ENCODE measurements at regions not wholly inside any gene's neighbourhood (a gene's known extent, or its start where the extent isn't known, plus 50 kb on each side); places are given as distances from the start of the nearest gene placed in this dataset.

GRCh38 chr7:13153266-13153665 is 465.8 kb downstream of the ARL4A start:
- DNase-seq (ENCODE audit: low read depth in 4 of 6, low spot score in 6 of 6) = no peak
- Histone ChIP-seq H3K36me3 (ENCODE audit: control insufficient read depth, insufficient read depth, low read length) (no peaks in the 10 kb centered on the region), H3K9me3 (ENCODE audit: control insufficient read depth, insufficient read depth, low read length) (no peaks in the 10 kb centered on the region), H3K27ac (ENCODE audit: low read depth, low read length) (no peak overlapping the region), H3K4me3 (ENCODE audit: low read depth, low read length) (no peak overlapping the region), H3K4me1 (ENCODE audit: control insufficient read depth, insufficient read depth, low read length) (no peaks in the 10 kb centered on the region), H3K27me3 (ENCODE audit: control insufficient read depth, insufficient read depth, low read length) (no peaks in the 10 kb centered on the region)
- WGBS (ENCODE audit: insufficient coverage) = 69% methylated on average over 2 of the region's 2 CpGs

DNA sequence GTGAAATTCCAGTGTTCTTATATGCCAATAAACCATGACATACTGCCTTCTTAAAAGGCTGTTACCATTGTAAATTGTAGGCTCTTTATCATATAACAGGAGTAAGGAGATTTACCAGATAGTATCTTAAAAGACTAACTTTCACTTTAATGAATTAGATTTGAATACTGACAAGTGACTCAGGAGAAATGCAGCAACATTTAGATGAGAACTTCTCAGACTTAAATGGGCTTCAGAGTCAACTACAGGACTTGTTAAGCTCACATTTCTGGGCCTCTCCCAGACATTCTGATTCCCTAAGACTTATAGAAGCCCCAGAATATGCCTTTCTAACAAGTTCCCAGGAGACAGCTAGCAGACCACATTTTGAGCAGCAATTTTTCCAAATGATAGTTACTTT is 466.3 kb downstream of the ARL4A start:
- no peak for DNase-seq (ENCODE audit: low read depth in 4 of 6, low spot score in 6 of 6)
- Histone ChIP-seq H3K27ac (ENCODE audit: low read depth, low read length) (no peak overlapping the region), H3K9me3 (ENCODE audit: control insufficient read depth, insufficient read depth, low read length) (no peaks in the 10 kb centered on the region), H3K36me3 (ENCODE audit: control insufficient read depth, insufficient read depth, low read length) (no peaks in the 10 kb centered on the region), H3K27me3 (ENCODE audit: control insufficient read depth, insufficient read depth, low read length) (no peaks in the 10 kb centered on the region), H3K4me1 (ENCODE audit: control insufficient read depth, insufficient read depth, low read length) (no peaks in the 10 kb centered on the region), H3K4me3 (ENCODE audit: low read depth, low read length) (no peak overlapping the region)

DNA sequence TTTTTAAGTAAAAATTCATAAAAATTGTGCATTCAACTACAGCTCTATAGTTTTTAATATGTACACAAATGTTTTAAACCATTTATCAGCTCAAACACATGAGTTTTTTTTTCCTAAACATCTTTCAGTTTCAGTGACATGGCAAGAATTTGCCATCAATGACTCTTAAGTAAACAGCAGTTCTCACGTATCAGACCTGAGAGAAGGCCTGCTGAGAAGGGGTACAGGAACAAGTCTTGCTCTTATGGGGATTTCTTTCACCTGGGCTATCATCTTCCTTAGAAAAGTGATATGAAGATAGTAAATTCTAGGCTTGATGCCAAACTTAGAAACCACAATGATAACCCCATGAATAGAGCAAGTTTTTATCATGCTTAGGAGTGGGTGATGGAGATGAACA is 467.8 kb downstream of the ARL4A start:
- WGBS (ENCODE audit: insufficient coverage) = 80% methylated on average over 1 of the region's 1 CpG

GRCh38 chr7:13159003-13159402 is 471.6 kb downstream of the ARL4A start:
- H3K9me3 ChIP-seq (ENCODE audit: control insufficient read depth, insufficient read depth, low read length) = no peaks in the 10 kb centered on the region
- H3K27ac ChIP-seq (ENCODE audit: low read depth, low read length) = peak overlapping the region; percentile 40
- no peak overlapping the region for H3K4me3 ChIP-seq (ENCODE audit: low read depth, low read length)
- H3K27me3 ChIP-seq (ENCODE audit: control insufficient read depth, insufficient read depth, low read length) = no peaks in the 10 kb centered on the region
- DNase-seq (ENCODE audit: low read depth in 4 of 6, low spot score in 6 of 6) = peak in 1 of 6 donors; percentile 15
- no peaks in the 10 kb centered on the region for H3K36me3 ChIP-seq (ENCODE audit: control insufficient read depth, insufficient read depth, low read length)
- no peaks in the 10 kb centered on the region for H3K4me1 ChIP-seq (ENCODE audit: control insufficient read depth, insufficient read depth, low read length)
- no CpG with 5 or more reads among the region's 1 CpG for WGBS (ENCODE audit: insufficient coverage)

More for the DNA sequence above, 467.8 kb downstream of the ARL4A start:
- Histone ChIP-seq H3K4me3 (ENCODE audit: low read depth, low read length) (no peak overlapping the region), H3K27me3 (ENCODE audit: control insufficient read depth, insufficient read depth, low read length) (no peaks in the 10 kb centered on the region), H3K36me3 (ENCODE audit: control insufficient read depth, insufficient read depth, low read length) (no peaks in the 10 kb centered on the region), H3K9me3 (ENCODE audit: control insufficient read depth, insufficient read depth, low read length) (no peaks in the 10 kb centered on the region), H3K4me1 (ENCODE audit: control insufficient read depth, insufficient read depth, low read length) (no peaks in the 10 kb centered on the region), H3K27ac (ENCODE audit: low read depth, low read length) (no peak overlapping the region)
- DNase-seq (ENCODE audit: low read depth in 4 of 6, low spot score in 6 of 6) = no peak

- no peaks in the 10 kb centered on the region for H3K9me3 ChIP-seq (ENCODE audit: control insufficient read depth, insufficient read depth, low read length)
- no peak overlapping the region for H3K4me3 ChIP-seq (ENCODE audit: low read depth, low read length)
- H3K4me1 ChIP-seq (ENCODE audit: control insufficient read depth, insufficient read depth, low read length) = no peaks in the 10 kb centered on the region
- peak overlapping the region; percentile 40 for H3K27ac ChIP-seq (ENCODE audit: low read depth, low read length)
- no peaks in the 10 kb centered on the region for H3K36me3 ChIP-seq (ENCODE audit: control insufficient read depth, insufficient read depth, low read length)
- no CpG with 5 or more reads among the region's 2 CpGs for WGBS (ENCODE audit: insufficient coverage)
- DNase-seq (ENCODE audit: low read depth in 4 of 6, low spot score in 6 of 6) = peak in 2 of 6 donors; percentile 25 to 45
- H3K27me3 ChIP-seq (ENCODE audit: control insufficient read depth, insufficient read depth, low read length) = no peaks in the 10 kb centered on the region
Observed at GRCh38 chr7:13159467-13160184, 472.2 kb downstream of the ARL4A start.

DNA sequence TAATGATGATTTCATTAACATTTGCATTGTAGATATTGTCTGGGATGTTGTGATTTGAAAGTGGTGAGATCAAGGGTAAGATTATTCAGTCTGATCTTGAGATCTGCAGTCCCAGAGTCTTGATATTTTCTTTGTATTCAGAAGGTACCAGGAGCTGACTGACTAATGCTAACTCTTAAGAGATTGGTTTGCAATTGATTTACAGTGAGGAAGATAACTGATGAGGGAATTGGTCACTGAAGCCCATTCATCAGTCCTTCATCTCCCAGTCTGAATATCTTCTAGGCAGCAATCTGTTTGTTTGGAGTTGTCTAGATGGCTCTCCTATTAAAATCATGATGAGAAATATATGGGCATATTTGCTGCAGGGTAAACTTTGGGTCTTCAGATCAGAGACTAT is 473.7 kb downstream of the ARL4A start:
- no peaks in the 10 kb centered on the region for H3K9me3 ChIP-seq (ENCODE audit: control insufficient read depth, insufficient read depth, low read length)
- no peak overlapping the region for H3K4me3 ChIP-seq (ENCODE audit: low read depth, low read length)
- no peak overlapping the region for H3K27ac ChIP-seq (ENCODE audit: low read depth, low read length)
- H3K27me3 ChIP-seq (ENCODE audit: control insufficient read depth, insufficient read depth, low read length) = no peaks in the 10 kb centered on the region
- no peak for DNase-seq (ENCODE audit: low read depth in 4 of 6, low spot score in 6 of 6)
- no peaks in the 10 kb centered on the region for H3K4me1 ChIP-seq (ENCODE audit: control insufficient read depth, insufficient read depth, low read length)
- H3K36me3 ChIP-seq (ENCODE audit: control insufficient read depth, insufficient read depth, low read length) = no peaks in the 10 kb centered on the region

- Histone ChIP-seq H3K4me3 (ENCODE audit: low read depth, low read length) (no peak overlapping the region), H3K27me3 (ENCODE audit: control insufficient read depth, insufficient read depth, low read length) (no peaks in the 10 kb centered on the region), H3K4me1 (ENCODE audit: control insufficient read depth, insufficient read depth, low read length) (no peaks in the 10 kb centered on the region), H3K27ac (ENCODE audit: low read depth, low read length) (no peak overlapping the region), H3K36me3 (ENCODE audit: control insufficient read depth, insufficient read depth, low read length) (no peaks in the 10 kb centered on the region), H3K9me3 (ENCODE audit: control insufficient read depth, insufficient read depth, low read length) (peaks cover 2% of the 10 kb centered on the region)
- 33% methylated on average over 2 of the region's 4 CpGs for WGBS (ENCODE audit: insufficient coverage)
- DNase-seq (ENCODE audit: low read depth in 4 of 6, low spot score in 6 of 6) = peak in 1 of 6 donors; percentile 34
Observed at GRCh38 chr7:13165854-13166253, 478.4 kb downstream of the ARL4A start.

DNA sequence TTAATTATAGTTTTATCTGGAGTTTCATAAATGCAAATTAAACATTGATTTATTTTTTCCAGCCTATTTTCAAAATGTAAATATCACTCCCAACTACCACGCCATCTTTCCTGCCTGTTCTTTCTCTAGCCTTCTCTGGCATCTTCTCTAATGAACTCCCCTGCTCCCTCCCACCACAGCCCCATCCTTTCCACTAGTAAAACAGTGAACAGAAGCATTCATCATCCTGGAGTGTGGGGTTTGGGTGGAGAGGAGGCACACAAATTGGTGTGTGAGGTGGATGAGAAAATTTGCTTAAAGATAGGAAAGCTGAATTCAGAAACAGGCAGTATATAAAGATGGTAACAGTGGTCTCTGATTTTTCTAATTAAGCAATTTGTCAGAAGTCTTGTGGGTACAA is 479.4 kb downstream of the ARL4A start:
- no peaks in the 10 kb centered on the region for H3K36me3 ChIP-seq (ENCODE audit: control insufficient read depth, insufficient read depth, low read length)
- H3K9me3 ChIP-seq (ENCODE audit: control insufficient read depth, insufficient read depth, low read length) = peaks cover 2% of the 10 kb centered on the region
- H3K4me1 ChIP-seq (ENCODE audit: control insufficient read depth, insufficient read depth, low read length) = no peaks in the 10 kb centered on the region
- H3K4me3 ChIP-seq (ENCODE audit: low read depth, low read length) = no peak overlapping the region
- no peaks in the 10 kb centered on the region for H3K27me3 ChIP-seq (ENCODE audit: control insufficient read depth, insufficient read depth, low read length)
- no peak for DNase-seq (ENCODE audit: low read depth in 4 of 6, low spot score in 6 of 6)
- H3K27ac ChIP-seq (ENCODE audit: low read depth, low read length) = no peak overlapping the region
- 83% methylated on average over 1 of the region's 1 CpG for WGBS (ENCODE audit: insufficient coverage)

DNA sequence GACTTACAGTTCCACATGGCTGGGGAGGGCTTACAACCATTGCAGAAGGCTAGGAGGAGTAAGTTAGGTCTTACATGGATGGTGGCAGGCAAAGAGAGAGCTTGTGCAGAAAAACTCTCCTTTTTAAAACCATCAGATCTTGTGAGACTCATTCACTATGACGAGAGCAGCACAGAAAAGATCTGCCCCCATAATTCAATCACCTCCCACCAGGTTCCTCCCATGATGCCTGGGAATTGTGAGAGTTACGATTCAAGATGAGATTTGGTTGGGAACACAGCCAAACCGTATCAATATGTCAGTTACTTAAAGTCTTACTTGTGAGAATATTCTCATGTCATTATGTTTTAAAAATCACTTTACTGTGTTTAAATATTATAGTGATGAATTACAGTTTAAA is 481.9 kb downstream of the ARL4A start:
- WGBS (ENCODE audit: insufficient coverage) = no CpG with 5 or more reads among the region's 3 CpGs
- Histone ChIP-seq H3K36me3 (ENCODE audit: control insufficient read depth, insufficient read depth, low read length) (no peaks in the 10 kb centered on the region), H3K4me3 (ENCODE audit: low read depth, low read length) (no peak overlapping the region), H3K4me1 (ENCODE audit: control insufficient read depth, insufficient read depth, low read length) (no peaks in the 10 kb centered on the region), H3K27ac (ENCODE audit: low read depth, low read length) (no peak overlapping the region), H3K27me3 (ENCODE audit: control insufficient read depth, insufficient read depth, low read length) (no peaks in the 10 kb centered on the region), H3K9me3 (ENCODE audit: control insufficient read depth, insufficient read depth, low read length) (peaks cover 2% of the 10 kb centered on the region)
- DNase-seq (ENCODE audit: low read depth in 4 of 6, low spot score in 6 of 6) = no peak

- no peaks in the 10 kb centered on the region for H3K36me3 ChIP-seq (ENCODE audit: control insufficient read depth, insufficient read depth, low read length)
- no peaks in the 10 kb centered on the region for H3K9me3 ChIP-seq (ENCODE audit: control insufficient read depth, insufficient read depth, low read length)
- no CpG with 5 or more reads among the region's 1 CpG for WGBS (ENCODE audit: insufficient coverage)
- H3K4me3 ChIP-seq (ENCODE audit: low read depth, low read length) = no peak overlapping the region
- no peak overlapping the region for H3K27ac ChIP-seq (ENCODE audit: low read depth, low read length)
- no peak for DNase-seq (ENCODE audit: low read depth in 4 of 6, low spot score in 6 of 6)
- H3K27me3 ChIP-seq (ENCODE audit: control insufficient read depth, insufficient read depth, low read length) = no peaks in the 10 kb centered on the region
- no peaks in the 10 kb centered on the region for H3K4me1 ChIP-seq (ENCODE audit: control insufficient read depth, insufficient read depth, low read length)
Observed at GRCh38 chr7:13174991-13175390, 487.6 kb downstream of the ARL4A start.
